Right ventricle myocardium superior (tissue), 1 donor: ENCODE measurements at regions not wholly inside any gene's neighbourhood (a gene's known extent, or its start where the extent isn't known, plus 50 kb on each side); places are given as distances from the start of the nearest gene placed in this dataset.

Experiments used
- ATAC-seq: fragments of 200-7000 bp; cut with Tn5 transposase; one replicate; pipeline ENCODE4 v1.9.1; 2020; ENCODE audit warnings: mild to moderate bottlenecking; ENCODE audit not compliant: poor library complexity
- DNase-seq: peaks from one replicate; pipeline ENCODE4 v3.0.0-alpha.2; 2020
- intact Hi-C: fragments of 100-400 bp; cut with DNase I; formaldehyde crosslinking; loops from one replicate; pipeline ENCODE4 v1.11.2; 2022
- donor health status: DM: no; HTN: yes; CAD: no; lungs with severe emphysema.

DNA sequence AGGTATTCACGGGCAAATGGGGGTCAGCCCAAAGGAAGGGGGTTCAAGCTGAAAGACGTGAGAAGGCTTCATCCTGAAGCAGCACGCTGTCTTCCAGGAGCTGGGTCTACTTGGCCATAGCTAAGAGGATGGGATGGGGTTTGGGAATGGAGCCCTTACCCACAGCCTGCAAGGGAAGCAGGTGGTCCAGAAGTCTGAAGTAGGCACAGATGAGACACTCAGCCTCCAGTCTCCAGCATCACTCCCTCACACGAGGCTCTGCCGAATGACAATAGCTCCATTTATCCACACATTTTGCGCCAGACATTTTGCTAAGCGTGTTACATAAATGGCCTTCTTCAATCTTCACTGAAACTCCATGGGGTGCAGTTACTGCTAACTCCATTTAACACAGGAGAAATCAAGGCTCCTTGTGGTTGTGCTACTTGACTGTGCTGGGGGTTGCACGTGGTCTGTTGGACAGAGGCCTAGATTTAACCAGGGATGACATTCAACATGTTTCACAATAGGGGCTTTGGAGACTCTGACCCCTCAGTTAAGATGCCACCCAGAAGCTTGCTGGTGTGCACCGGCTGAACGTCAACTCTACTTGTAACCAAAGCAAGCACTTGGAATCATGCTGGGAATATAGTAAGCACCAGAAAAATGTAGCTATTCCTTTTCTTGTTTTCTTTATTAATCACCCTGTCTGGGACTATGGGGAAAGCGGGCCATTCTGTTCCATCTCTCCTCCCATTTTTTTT is 85.3 kb downstream of the FAM241B start:
- intact Hi-C loops, result loop anchor here (5.0 kb wide), 1 partner anchor 68 kb away; no protein-coding TSS in a partner anchor
- DNase-seq (no peak), ATAC-seq (no peak)

DNA sequence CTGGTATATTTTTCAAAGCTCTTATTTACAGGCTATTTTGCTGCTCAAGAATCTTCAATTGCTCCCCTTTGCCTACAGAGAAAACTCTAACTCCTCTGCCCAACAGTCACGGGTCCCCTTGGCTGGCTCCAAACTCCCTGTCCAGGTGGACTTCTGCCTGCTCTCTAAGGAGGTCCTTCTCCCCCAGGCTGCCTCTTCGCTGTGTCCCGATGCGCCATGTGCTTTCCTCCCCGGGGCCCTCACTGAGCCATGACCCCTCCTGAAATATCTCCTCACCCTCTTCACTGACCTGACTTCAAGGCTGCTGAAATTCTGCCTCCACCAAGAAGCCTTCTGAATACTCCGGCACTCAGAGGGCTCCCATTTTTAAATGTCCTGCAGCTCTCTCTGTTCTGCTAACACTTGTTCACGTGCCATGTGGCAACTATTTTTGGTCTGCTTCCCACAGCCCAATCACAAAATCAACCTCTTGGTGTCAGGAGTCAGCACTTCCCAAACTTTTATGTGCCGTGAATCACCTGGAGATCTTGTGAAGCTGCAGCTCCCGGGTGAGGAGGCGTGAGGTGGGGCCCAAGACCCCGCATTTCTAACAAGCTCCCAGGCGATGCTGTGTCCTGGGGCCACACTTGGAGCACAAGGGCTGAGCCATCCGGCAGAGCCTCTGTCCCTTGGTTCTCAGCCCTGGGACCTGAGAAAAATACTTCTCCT is 85.7 kb upstream of the COL13A1 start:
- intact Hi-C loops, result loop anchor here (5.0 kb wide), 1 partner anchor 69 kb away; no protein-coding TSS in a partner anchor
- DNase-seq, result no peak
- ATAC-seq, result peak; percentile 58

DNA sequence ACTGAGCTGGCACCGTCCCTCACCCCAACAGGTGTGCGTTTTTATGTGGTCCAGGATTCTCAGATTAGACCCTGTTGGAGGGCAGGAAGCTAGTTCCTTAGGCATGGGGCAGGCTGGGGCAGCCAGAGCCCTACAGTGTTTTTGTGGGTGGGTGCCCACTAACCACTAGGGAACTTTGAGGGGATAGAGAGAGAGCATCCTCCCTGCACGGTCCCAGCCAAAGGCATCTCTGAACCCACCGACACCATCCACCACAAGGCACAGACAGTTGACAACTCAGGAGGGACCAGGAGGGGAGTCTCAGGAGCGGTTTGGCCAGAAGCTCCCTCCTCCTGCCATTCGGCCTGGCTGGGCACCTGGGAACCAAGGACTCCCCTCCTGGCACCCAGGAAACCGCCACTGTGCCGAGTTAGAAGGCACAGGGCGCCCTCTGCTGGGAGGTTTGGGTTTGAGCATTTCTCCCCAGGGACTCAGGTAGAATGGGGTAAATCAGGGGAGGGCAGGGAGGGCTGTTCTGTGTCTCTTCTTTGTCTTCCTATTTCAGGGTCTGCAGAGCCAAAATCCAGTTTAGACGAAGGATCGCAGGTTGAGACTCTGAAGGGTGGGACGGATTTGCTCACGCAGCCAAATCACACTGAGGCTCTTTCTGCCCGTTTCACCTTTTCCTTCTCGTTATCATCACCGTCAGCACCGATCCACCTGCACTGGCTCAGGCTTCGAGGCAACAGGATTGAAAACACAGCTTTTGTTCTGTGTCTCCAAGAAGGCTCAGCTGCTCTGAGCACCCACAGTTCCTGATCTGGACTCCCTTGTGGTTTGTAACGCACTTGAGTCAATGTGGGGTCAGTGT is 84.8 kb upstream of the COL13A1 start:
- intact Hi-C loops, result loop anchor here (5.0 kb wide), 1 partner anchor 70 kb away; no protein-coding TSS in a partner anchor
- peak; percentile 66 for ATAC-seq
- peak; percentile 70 for DNase-seq

DNA sequence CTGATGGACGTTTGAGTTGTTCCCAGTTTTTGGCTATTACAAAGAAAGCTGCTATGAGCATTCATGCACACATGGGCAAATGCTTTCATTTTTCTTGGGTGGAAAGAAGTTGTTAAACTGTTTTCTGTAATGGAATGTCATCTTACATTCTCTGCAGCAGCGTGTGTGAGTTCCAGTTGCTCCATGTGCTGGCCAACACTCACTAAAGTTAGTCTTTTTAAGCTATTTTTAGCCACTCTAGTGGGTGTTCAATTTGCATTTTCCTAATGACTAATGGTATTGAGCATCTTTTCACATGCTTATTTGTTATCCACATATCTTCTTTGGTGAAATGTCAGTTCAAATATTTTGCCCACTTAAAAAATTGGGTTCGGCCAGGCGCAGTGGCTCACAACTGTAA is 82.8 kb upstream of the COL13A1 start:
- no peak for DNase-seq
- intact Hi-C loops, result loop anchor here (5.0 kb wide), 1 partner anchor 72 kb away; no protein-coding TSS in a partner anchor
- no peak for ATAC-seq

DNA sequence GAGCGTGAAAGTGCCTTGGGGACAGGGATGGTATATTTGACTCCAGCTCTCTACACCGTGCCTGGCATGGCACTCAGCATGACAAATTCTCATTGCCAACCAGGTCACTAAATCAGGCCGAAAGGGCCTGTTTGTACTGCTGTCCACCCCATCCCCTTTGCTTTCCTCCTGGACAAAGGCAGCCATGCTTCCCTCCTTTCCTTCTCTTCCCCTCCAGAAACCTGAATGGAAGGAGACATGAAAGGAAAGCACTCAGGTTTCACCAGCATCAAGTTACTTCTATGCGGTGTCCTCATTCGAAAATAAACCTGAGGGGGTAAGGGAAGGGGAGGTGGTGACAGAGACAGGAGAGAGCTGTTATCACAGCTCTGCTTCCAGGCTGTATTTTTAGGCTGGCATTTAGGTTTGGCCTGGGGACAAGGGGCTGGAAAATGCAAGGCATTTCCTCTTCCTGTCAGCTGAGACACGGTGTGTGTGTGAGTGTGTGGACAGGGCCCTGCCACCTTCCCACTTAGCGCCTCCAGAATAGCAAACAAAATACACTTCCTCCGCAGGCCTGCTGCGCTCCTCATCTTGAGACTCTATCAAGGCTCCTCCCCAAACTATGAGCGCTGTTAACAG is 79.9 kb upstream of the COL13A1 start:
- ATAC-seq (peak; percentile 94), DNase-seq (peak; percentile 74)
- intact Hi-C loops, result no loop called here

DNA sequence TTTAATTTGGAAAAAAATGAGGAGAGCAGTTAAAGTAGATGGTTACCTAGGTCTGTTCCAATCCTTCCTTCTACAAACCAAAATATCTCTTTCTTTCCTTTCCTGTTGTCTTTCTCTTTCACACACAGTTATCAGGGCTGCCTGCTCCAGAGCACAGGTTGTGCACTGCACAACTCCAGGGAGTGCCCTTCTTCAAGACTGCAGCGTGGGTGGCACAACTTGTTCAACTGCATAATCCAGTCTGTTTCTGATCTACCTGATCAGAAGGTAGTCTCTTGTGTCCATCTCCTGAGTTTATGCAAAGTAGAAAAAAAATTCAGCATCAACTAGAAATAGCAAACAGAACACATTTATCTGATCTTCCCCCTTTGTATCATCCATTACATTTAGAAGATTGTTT is 78.1 kb upstream of the COL13A1 start:
- ATAC-seq, result no peak
- intact Hi-C loops, result no loop called here

DNA sequence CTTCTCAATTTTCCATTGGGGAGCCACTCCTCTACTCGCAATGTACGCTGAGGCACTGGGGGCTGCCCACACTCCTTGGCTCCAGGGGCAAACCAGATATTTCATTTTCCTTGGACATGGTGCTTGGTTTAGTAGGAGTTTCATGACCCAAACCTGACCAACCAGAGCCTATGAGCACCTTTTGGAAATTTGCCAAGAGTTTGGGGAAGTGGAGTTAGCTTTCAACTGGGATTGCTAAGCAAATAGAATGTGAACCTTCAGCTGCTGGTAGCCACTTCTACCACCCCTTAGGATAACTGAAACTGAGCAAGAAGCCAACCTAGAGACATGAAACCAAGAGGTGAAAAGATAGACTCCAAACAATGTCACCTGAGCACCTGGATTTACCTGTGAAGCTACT is 74.9 kb upstream of the COL13A1 start:
- no peak for DNase-seq
- intact Hi-C loops, result no loop called here
- ATAC-seq, result no peak

More for the DNA sequence above, 78.1 kb upstream of the COL13A1 start:
- DNase-seq, result no peak

DNA sequence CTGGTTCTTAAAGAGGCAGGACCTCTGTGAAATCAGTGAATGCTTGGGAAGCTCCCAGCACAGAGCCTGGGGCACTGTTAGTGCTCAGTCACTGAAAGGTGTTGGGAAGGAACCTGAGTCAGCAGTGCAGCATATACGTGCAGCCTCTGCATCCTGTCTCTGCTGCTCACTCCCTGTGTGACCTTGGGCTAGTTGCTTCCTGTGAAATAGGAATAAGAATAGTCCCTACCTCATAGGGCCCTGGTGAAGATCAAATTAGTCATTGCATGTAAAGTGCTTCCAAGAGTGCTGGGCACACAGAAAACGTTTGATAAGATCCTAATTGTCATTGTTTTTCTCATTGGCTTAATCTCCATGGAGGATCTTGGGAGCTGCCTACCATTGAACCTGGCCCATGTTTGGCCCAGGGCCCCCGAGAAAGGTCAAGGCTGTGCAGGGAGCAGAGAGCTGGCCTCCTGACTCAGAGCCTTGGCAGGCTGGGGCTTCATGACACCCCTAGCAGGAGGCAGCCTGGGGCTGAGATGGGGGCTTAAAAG is 73.3 kb upstream of the COL13A1 start:
- DNase-seq (no peak), ATAC-seq (peak; percentile 37)
- intact Hi-C loops, result no loop called here

DNA sequence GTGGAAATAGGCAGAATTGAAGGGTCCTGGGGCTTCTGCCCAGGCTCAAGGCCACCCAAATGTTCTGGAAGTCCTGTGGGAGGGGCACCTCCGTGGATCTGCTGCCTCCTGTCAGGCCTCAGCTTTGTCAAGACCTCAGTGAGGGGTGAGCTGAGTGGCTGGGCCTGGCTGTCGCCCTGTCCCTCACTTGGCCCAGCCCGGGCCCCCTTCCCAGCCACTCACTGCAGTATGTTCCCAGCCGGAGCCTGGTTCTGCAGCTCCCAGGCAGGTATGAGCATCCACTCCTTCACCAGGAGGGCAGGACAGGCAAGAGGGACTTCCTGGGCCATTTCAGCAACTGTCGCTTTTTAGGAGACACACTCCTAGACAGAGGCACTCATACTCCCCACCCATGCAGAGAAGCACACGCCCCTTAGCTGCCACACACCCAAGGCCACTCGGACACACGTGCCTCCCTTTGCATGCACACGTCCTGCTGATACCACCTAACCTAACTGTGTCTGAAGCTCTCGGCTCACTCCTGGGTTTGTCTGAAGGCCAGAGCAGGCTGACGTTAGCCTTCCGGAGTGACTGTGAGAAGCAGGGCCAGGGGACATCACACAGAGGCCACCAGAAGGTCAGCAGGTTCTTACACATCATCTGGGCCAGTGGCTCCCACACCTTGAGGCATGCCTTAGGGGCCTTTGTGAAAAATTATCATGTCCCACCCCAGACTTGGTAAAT is 72.2 kb upstream of the COL13A1 start:
- intact Hi-C loops, result no loop called here
- DNase-seq (no peak), ATAC-seq (peak; percentile 17)

DNA sequence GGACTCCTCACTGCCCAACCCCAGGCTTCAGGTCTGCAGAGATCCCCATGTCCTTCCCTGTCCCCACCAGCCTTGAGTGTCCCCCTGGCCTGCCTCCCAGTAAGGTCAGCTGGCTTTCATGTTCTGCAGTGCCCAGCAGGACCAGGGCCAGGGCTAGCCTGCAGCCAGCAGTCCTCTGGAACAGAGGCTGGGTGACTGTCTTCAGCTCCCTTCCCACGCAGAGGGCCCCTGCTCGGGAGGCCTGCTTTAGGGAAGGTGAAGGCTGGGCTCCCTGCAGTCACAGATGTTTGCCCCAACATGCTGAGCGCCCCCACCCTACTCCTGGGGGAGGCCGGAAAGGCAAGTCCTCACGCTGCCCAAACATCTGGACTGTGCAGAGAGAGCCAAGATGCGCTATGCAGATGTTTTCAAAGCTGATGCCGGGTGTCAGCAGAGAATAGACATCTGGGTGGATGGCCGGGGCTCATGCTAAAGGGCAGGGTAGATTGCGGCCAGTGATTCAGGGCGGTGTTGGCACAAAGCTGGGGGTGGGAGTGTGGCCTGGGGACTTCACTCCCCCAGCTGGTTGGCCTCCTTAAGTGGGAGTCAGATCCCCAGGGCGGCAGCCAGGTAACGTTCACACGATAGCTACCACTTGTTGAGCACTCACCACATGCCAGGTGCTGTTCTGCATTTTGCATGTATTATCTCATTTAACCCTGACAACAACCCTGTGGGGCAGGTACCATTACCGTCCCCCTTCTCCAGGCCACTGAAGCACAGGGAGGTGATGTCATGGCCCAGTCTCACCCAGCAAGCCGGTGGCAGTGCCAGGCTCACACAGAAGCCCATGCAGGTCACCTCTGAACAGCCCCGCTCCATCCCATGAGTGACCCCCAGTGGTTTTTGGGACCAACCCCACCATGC is 71.2 kb upstream of the COL13A1 start:
- DNase-seq, result peak; percentile 81
- peak; percentile 80 for ATAC-seq
- intact Hi-C loops, result no loop called here

DNA sequence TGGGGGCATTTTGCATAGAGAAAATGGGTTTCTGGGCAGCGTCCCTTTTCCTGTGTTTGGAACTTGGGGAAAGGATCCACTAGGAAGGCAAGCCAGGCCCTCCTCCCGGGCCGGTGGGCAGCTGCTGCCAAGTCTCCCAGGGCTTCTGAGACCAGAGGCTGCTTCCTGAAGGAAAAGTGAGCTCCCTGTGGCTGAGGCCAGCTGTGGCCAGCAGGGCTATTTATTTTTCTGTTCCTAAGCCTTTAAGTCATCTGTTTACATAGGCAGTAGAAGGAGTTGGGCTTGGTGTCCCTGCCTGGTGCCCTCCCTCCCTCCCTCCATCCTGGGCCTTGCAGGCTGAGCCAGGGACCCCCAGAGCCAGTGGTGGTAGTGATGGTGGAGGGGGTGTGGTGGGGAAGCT is 70.5 kb upstream of the COL13A1 start:
- intact Hi-C loops, result no loop called here
- DNase-seq, result no peak

DNA sequence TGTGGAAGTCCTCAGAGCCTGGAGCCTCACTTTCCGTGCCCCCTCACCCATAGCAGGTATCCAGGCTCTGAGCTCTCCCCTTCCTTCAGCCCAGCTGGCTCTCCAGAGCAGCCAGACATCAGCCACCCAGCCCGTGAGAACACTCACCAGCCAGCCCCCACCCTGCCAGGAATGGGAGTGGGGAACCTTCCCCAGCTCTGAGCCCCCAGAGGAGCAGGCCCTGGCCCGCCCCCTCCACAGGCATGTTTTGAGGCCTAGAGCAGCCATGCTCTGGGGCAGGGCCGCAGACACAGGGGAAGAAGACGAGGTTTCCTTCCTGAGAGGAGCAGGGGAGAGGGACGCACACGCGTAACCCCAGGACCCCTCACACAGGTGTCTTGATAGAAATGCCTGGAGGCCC is 70.0 kb upstream of the COL13A1 start:
- ATAC-seq, result no peak
- DNase-seq, result no peak
- intact Hi-C loops, result no loop called here

More for the DNA sequence above, 70.5 kb upstream of the COL13A1 start:
- ATAC-seq, result no peak

DNA sequence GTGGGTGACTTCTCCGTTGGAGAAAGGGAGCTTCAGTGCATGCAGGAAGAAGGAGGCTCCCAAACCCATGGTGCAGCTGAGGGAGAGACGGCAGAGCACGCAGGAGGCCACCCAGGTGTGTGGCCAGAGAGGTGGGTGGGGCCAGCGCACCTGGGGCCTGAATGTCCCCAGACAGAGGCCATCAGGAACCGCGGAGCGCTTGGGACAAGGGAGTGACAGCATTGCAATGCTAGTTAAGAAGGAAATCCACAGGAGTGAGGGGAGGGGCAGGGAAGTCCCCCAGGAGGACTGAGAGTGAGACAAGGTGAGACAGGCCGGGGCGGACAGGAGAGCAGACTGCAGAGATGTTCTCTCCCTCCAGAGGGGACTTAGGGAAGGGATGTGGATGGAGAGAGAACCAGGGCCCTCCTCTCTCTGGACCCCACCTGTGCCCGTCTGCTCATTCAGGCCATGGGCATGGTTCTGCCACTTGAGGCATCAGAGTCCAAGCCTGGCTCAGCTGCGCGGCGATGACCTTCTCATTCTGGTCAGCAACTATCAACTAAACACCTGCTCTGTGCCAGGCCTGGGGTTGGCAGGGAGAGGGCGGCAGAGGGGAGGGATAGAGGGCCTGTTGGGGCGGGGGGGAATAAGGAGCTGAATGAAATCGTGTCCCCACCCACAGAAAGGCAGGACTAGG is 69.4 kb upstream of the COL13A1 start:
- intact Hi-C loops, result no loop called here
- ATAC-seq, result peak; percentile 62
- peak; percentile 73 for DNase-seq

DNA sequence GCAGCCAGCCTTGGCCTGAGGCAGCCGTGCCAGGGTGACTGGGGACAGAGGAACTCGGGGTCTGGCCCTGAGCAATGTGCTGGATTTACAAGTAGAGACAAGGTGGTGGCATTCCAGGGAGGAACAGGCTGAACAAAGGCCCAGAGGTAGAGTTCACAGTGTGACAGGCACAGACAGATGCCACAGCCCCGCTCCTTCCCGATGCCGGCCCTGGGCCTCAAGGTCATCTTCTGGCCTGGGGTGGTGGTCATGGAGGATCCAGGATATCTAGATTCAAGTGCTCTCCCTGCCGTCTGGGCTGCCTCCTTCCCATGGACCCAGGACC is 68.9 kb upstream of the COL13A1 start:
- intact Hi-C loops, result no loop called here
- no peak for ATAC-seq
- no peak for DNase-seq

DNA sequence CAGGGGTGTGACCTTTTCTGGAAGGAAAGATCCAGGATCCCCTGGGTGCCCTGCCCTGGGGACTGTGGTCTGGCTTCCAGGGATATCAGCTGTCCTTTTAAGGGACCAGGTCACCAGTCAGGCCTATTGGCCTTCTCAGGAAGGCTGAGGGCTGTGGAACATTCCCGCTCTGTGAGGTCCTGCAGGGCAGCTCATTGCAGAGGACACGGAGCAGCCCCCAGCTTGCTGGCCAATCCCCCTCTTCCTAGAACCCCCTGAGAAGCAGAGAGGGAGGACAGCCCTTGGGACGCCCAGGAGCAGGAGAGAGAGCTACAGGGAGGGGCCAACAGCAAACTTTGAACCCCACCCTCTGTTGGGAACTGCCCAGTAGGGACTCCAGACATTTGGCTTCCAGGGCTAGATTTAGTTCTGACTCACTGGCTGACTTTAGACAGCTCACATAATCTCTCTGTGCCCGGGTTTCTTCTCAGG is 67.9 kb upstream of the COL13A1 start:
- no peak for DNase-seq
- no peak for ATAC-seq

DNA sequence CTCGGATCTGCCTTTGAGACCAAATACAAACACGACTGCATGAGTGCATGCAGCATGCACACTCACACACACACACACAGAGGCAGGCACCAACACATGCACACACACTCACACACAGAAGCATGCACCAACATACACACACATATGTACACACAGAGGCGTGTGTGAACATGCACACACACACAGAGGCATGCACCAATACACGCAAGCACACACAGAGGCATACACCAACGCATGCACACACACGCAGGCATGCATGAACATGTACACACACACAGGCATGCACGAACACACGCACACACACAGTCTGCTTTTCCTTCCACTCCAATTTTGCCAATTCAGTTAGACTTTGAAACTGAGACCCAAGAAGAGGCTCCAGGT is 67.3 kb upstream of the COL13A1 start:
- DNase-seq (no peak), ATAC-seq (no peak)
- intact Hi-C loops, result no loop called here

More for the DNA sequence above, 67.9 kb upstream of the COL13A1 start:
- intact Hi-C loops, result no loop called here
